NCI-H146 (cell line): ENCODE measurements at regions not wholly inside any gene's neighbourhood (a gene's known extent, or its start where the extent isn't known, plus 50 kb on each side); places are given as distances from the start of the nearest gene placed in this dataset.

ENCODE experiments used
- DNase-seq: peaks from one replicate; lab custom pipeline; 2025; lab: John Stamatoyannopoulos, UW

DNA sequence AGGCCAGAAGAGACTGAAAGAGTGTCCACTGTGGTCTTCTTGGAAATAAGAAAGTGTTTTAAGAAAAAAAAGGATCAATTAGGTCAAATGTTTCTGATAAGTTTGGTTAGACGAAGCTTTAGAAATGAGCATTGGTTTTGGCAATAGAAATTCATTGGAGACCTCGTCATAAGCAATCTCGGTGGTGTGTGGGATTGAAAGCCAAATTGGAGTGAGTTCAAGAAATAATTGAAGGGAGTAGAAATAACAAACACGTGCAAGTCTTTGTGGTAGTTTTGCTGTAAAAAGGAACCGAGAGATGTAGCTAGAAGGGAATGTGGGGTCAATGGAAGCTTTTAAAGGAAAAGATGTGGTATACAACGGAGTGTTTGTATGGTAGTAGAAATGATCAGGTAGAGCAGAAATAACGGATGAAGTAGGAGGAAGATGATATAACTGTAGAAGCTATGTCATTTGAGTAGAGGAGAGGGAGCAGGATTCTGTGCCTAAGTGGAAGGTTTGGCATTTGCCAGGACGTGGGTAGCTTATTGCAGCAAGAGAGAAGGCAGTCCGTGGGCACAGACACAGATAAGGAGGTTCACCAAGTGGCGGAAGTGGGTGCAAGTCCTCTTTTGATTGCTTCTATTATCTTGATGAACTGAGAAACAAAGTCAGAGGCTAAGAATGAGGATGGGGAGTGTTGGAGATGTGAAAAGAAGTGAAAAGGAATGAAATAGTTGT lies 146.2 kb downstream of the DACT1 start:
- no peak for DNase-seq

DNA sequence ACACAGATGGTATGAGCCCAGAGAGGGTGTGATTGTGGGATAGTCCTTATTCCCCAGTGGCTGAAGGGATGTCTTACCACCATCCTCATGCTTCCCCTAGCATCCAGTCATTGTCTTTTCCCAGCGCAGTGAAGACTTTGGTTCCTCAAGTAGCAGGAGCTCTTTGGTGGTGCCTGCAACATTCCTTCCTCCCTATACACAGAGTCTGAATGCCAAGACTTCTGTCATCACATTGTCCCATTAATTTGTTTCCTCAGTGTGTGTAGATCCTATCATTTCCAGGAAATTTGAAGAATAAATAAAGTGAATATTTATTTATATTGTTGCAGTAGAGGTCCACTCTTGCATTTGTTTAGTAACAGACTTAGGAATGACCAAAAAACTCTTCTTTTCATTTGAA lies 147.2 kb downstream of the DACT1 start:
- no peak for DNase-seq

DNA sequence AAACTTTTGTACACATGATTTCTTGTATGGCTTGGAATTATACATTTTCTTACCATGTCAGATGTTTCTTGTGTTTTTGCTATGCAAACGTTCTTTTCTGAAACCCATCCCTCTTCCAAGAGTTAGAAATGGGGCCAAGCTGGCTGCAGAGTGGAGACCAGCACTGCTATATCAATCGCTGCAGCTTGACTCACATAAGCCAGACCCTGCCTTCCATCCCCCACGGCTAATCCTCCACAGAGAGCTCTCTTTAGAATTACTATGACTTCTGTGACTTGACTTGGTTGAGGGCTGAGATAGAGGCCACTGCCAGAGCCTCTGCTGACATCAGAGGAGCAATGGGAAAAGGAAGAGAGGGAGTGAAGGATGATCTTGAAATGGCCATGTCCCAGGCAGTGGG lies 147.9 kb downstream of the DACT1 start:
- DNase-seq, result no peak

DNA sequence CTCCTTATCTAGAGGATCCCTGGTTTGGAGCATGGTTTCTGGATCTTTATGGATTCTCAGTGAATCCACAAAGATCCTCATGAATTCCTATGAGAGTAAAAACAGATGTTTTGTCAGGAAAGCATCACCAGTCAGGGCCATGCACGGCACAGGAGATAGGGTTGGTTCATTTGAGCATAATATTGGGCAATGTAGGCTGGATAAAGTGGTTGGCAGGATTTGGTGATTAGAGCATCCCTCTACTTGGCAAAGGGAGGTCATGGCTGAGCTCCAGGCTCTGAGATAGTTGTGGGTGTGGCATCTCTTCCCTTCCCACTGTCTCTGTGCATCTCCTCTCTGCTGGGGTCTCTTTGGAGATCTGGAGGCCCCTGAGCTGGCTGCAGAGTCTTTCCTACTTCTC lies 149.8 kb downstream of the DACT1 start:
- DNase-seq, result no peak

DNA sequence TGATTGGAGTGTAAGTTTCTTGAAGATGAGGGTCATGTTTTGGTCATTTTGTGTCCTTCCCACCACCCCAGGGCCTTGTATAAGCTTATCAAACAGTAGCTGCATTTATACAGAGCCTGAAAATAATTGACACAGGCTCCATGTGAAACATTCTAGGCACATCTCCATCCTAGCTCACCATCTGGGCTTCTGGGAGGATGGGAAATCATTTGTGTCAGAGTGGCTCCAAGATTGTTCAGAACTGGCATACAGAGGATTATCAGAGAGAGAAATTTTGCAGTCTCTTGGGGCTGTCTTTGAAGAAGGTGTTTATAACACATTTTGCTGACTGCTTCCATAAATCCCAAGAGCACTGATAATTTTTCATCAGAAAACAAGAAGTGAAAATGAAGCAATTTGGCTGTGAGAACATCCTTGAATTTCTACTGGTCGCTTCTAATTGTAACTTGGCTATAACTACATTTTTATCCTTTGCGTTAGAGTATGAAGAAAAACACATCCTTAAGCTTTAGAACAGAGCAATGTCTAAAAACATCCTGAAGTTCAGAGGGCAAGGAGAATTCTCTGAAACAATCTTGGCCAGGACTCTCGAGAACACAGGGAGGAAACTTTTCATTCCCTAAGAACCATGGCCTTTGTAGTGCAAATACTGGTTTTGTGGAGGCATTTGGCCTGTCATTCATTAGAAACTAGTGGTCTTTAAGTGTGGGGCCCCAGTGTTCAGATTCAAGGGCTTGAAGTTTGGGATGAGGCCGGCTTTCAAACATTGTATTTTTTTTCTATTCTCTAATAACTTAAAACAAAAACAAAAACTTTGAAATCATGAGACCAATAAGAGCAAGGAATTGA lies 151.1 kb downstream of the DACT1 start:
- no peak for DNase-seq

DNA sequence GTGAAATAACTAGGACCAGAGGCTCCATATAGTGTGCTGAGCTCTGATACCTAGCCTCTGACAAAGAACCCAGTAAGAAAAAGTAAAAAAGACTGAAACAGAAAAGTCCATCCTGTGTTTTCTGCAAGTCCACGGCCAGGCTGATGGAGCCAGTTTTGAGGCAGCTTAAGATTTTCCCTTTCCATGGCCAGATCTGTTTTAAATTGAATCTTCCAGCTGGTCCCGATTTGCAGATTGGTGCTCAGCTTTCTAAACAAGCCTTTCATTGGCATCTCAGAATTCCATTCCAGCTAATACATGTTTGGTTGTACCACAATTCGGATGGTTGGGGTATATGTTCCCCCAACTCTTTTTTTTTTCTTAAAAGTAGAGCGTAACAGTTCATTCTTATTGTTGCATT lies 152.0 kb downstream of the DACT1 start:
- no peak for DNase-seq

DNA sequence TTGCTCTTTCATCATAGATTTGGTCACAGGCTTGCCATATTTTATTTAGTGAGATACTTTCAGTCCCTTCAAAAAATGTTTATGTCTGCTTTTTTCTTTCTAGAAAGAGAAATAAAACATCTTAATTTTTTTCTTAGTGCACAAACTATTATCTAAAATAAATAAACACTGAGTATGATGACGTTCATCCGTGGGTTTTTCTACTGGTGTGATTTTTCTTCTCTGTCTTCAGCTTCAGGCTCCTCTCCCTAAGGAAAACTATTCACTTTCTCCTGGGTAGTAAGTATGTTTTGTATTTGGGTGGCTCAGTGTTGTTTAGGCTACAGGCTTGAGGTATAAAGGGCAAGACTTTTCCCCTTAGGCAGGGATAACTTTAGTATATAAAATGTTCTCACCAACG lies 154.7 kb downstream of the DACT1 start:
- DNase-seq, result no peak

DNA sequence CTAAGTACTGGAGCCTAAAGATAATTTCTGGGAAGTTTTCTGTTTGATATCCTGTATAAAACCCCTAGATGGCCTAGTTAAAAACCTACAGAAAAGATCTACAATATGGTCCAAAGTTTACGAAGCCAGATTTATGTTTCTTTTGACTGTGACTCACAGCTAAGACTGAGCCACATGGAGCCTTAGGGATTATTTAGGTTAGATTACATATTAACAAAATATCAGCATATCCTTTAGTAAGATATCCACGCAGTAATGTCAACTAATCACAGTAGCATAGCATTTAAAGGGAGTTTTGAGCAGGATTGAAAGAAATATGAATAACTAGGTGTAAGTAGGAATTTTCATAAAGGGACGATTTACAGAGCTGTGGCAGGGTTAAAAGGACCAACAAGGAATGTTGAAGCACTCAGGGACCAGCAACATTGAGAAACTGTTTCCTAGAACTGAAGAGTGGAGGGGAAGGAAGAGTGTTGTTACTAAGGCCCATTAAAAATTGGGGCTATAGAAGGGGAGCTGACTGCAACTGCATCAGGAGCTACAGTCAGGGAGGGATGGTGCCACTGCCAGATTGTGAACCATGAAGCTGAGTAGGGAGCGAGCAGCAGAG lies 155.5 kb downstream of the DACT1 start:
- DNase-seq, result no peak

DNA sequence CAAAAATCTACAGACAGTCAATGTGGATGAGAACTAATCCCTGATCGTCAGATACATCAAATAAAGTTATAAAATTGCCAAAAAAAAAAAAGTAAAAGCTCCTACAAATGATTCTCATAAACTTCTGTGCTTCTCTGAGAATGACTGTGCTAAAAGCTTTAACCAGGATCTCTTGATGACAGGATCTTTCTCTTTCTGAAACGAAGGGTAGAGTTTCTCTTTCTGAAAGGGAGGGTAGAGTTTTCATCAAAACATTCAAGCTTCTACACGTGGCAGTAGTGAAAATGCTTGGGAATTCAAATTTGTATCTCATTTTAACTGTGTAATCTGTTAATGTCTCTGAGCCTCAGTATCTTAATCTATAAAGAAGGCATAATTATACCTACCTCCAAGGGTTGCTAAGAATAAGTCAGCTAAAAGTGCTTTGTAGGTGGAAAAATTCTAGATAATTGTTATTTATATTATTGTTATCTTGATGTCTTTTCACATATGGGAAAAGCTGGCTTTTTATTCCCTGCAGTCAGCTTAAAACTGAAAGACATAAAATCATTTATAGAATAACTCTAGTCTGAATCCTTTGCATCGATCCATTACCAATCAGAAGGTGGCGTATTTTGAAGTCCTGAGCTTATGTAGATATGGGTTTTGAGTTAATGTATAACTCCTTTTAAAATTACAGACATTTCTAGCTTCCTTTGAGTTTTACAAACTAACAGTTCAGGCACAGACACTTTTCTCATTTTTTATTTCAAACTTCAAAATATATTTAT lies 157.4 kb downstream of the DACT1 start:
- no peak for DNase-seq

DNA sequence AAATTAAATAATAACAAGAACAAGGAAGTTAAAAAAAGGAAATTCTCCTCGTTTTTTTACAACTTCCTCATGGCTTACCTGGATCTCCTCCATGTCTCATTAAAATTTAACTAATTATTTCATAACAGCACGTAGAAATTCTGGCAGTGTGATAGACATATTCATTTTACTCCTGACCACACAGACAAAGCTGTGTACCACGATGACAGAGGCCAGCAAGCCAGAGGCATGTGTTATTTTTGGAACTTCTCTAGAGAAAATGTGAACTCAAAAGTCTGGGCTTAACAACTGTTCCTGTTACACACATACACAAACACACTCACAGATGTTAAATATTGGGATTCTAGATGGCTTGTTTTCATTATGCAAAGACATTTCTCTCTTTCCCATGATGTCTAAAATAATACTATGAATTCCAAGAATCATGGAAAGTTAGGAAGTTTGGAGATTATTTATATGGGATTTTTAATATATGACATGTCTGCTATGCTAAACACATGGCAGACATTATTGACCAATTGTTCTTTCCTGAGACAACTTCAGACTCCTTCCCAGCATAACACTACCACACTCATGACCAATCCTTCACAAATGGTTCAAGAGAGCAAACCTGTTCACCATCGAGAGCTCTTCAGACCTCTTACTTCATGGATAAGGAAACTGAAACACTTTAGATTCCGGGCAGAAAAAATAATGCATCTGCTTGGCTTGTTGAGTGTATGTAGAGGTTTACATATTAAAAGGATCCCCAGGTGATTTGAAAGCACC lies 158.7 kb downstream of the DACT1 start:
- no peak for DNase-seq

DNA sequence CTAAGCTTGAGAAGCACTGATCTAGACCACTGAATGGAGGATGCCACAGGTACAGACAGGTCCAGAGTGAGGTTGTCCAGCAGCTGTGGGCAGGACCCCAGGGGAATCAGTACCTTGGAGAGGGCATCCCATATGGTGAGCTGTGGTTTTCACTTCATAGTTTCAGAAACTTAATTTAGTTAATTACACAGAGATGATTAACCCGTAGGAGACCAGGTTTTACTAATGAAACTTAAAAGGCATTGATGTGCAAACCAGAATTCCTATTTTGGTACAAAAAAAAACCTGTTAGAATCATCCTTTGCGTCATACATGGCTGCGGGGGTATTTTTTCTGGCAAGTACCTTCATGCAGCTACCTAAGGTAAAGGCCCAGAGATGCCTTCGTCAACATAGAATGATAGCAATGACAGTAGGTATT lies 159.3 kb downstream of the DACT1 start:
- DNase-seq, result no peak

DNA sequence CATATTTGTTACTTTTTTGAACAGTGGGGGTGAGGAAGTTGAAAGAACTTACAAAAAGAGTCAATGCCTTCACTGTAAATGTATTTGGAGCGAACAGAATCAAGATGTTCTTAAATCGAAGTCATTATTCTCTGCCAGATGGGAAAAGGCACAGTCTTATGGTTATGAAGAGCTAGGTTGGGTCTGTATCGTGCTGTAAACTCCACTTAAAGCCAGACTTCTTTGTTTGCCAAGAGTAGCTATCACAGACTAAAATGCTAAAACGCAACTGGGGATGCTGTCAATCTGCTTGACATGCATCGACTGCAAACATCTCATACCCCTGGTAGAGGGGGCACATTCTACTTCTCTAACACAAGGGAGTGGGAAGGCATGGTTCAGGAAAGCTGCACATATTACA lies 160.4 kb downstream of the DACT1 start:
- no peak for DNase-seq

DNA sequence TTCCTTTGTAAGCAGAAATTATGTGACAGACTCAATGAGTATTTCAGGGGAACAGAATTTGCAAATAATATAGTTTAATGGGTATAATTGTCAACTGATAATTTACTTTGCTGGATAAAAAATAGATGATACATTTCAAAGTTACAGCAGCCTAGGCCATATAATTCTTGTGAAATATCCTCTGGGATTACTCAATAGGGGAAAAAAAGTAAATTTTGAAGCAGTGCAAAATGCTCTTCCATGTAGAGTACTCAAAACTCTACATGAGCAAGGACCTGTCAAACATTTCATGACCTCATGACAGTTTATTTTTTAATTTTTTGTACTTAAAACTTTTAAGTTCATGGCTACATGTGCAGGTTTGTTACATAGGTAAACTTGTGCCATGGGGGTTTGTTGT lies 163.3 kb downstream of the DACT1 start:
- DNase-seq, result no peak

DNA sequence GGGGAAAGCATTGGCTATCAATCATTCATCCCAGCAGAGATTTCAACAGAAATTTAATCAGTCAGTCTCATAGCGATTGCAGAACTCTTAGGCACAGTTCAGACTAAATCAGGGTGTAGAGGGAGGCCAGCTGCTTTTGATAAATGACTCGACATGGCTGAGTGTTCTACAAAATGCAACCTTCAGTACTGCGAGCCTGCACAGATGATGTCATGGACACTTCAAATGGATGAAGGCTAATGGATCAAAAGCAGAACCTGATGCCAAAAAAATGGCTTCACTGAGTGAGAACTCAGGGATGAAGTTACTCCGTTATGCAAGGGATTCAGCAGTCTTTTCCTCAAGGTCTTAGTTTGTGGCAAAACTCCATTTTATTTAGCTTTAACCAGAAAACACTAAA lies 167.3 kb downstream of the DACT1 start:
- DNase-seq, result no peak

DNA sequence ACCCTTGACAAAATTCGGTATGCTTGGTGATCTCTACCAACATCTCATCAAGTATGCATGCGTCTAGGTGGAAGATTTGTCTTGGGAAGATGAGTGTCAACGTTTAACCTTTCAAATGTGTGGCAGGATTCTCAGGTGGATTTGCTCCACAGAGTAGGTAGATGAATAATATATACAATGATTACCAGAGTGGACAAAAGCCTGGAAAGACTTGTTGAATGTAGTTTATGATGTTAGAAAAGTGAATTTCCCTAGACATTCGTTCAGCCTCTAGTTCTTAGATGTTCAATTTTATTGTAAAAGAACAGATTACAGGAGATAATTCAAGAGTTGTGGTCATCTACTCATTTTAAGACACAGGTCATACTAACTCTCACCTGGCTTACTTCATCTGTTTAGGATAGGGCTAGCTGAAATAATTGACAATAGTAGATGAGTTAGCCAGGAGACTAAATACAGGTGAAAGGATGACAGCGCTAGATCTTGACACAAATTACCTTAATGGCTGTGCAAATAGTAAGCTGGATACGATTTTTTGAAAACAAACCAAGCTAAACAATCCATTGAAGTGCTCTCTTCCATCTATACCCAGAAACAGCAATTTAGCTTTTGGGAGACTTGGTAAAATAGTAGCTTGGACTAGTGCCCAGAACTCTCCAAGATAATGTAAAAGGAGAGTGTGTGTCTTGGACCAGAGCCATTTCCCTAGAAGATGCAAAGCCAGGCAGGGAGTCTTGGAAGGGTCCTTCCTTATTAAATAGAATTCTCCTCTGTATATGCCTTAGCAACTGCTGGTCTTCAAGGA lies 168.0 kb downstream of the DACT1 start:
- peak; percentile 82 for DNase-seq

DNA sequence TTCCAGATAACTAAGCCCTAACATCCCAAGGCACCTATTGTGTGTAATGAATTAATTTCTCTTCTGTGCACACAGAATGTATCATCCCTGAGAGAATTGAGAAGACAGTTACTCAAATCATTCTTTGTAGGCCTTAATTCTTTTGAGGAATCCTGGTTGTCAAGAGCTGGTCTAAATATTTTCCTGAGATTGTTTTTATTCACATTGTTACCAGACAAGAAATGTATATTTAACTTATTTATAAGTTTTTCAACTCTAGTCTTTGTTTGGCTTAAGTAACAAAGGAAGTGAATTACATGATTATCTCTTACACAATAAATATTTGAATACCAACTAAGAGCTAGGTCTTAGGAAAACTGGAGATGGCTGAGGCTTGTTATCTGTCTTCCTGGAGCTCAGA lies 169.4 kb downstream of the DACT1 start:
- DNase-seq, result no peak

DNA sequence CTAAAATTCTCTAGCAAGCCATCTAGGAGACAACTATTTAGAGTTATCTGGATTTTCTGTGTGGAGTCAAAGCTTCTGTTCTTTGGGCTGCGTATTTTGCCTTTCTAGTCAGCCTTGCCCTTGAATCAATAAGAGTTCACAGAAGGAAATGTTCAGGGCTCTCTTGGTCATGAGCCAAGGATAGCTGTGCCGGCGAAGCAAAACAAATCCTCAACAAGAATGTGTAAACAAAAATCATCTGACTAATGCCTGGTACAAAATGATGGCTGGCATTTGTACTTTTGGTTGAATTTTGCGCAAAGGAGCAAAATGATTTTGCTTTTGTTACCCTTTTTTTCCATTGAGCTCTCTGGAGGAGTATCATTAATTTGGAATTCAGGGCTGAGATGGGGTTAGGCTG lies 171.1 kb downstream of the DACT1 start:
- peak; percentile 38 for DNase-seq

DNA sequence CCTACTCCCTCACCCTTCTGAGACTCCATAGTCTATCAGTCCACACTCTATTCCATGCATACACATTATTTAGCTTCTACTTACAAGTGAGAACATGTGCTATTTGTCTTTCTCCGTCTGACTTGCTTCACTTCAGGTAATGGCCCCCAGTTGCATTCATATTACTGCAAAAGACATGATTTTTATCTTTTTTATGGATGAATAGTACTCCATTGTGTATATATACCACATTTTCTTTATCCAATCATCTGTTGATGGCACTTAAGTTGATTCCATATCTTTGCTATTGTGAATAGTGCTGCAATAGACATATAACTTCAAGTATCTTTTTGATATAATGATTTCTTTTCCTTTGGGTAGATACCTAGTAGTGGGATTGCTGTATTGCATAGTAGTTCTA lies 171.8 kb downstream of the DACT1 start:
- no peak for DNase-seq

DNA sequence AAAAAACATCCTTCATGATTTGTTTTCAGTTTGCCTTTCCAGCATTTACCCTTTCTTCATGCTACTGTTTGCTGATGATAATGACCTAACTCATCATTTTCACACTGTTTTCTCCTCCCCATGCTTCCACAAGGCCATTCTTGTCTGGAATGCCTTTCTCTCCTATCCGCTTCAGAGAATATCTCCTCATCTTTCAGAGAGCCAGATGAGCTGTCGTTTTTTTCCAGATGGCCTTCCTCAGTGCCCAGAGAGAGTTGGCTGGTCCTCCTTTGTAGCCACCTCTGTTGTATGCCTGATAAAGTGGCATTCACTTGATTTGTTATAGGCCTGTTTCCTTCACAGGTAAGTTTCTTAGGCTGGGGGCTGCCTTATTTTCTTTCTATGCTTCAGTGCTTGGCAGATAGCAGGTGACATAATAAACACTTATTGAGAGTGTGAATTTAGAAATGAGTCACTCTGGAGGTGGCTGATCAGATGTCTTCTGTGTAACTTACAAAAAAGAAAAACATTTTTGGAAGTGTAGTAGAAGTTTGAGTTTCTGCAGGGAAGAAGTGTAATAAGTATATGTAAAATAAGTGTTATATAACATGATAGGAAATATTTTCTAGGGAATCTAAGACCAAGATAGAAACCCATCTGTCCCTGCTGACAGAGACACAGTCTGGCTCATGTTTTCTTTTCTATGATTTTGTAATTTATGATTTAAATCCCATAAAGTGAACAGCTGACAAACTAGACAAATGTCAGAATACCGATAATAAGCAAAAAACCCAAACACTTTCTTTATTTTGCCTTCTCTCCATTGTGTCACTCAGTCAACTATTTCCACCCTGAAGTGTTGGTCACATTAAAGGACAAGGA lies 174.5 kb downstream of the DACT1 start:
- DNase-seq, result peak; percentile 33

DNA sequence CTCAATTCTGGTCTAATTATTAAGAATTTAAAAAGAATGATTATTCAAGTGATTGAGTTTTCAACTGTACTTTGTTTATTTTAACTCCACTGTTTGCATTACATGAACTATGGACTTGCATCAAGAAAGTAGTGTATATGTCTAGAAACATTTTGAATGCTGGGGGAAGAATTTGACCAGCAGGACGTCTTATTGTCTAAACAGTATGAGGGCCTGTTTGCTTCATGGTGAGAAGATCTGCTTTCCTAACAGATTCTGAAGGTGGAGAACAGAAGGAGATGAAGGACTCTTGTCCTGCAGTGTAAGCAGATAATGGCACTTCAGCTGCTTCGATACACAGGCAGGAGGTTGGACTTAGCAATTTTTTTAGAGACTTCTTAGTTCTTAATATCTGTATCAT lies 176.0 kb downstream of the DACT1 start:
- DNase-seq, result no peak
